NCI-H1105 treated with DMSO at 0.1 percent for 48 hours (cell line): ENCODE measurements at regions not wholly inside any gene's neighbourhood (a gene's known extent, or its start where the extent isn't known, plus 50 kb on each side); places are given as distances from the start of the nearest gene placed in this dataset.
"Not testable (repeated sequence)": the region's sequence is repeated elsewhere in the genome, so short reads cannot be mapped to it uniquely, and the experiment has no call there.

Experiments used
- DNase-seq: peaks from one replicate; lab custom pipeline; 2025; lab: John Stamatoyannopoulos, UW

- DNase-seq: no peak
These were observed 55.0 kb downstream of the OXSM start for GRCh38 chr3:25844891-25845290.

- no peak for DNase-seq
These were observed 56.4 kb downstream of the OXSM start for GRCh38 chr3:25846282-25846681.

DNA sequence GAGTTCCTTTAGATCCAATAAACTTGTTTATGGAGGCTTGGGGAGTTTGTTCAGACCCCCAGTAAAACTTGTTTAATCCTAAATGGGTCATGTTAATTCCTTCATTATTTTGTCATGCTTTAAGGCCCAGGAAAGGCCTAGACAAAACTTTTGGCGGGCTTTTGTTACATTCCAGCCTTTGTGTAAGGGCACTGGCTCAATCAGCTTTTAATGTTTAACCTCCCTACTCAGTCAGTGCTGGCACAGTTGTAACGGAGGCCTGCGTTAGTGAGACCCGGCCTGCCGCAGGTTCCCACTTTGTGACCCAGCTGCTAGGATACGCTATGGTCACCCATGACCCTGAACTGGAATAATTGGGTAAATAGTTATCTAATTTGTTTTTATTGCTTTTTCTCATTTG, 59.2 kb downstream of the OXSM start:
- DNase-seq: no peak

- DNase-seq: no peak
These were observed 59.9 kb downstream of the OXSM start for GRCh38 chr3:25849641-25850385.

DNA sequence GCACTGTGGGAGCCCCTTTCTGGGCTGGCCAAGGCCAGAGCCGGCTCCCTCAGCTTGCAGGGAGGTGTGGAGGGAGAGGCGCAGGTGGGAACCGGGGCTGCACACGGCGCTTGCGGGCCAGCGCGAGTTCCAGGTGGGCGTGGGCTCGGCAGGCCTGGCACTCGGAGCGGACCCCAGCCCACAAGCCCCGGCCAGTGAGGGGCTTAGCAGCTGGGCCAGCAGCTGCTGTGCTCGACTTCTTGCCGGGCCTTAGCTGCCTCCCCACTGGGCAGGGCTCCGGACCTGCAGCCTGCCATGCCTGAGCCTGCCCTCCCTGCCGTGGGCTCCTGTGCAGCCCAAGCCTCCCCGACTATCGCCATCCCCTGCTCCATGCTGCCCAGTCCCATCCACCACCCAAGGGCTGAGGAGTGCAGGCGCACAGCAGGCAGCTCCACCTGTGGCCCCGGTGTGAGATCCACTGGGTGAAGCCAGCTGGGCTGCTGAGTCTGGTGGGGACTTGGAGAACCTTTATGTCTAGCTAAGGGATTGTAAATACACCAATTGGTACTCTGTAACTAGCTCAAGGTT, 61.9 kb downstream of the OXSM start:
- not testable (repeated sequence) for DNase-seq

- peak; percentile 19 for DNase-seq
These were observed 64.3 kb downstream of the OXSM start for GRCh38 chr3:25854214-25854613.

DNA sequence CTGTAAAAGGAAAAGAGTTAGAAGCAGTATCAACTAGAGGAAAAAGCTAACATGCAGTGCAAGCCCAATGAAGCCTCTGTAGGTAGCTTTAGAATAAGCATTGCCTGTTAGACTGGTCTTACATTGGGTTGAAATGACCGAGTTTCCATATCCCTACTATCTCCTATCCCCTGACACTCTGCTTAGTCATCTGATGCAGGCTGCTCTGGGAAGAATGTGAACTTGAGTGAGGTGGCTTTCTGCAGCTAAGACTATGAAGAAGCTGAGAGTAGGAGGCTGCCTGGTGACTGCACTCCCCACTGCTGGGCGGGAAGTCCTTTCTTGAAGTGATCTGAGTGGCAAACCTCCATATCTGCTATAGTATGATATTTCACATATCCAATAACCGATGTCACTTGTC, 64.7 kb downstream of the OXSM start:
- no peak for DNase-seq

GRCh38 chr3:25855266-25855784, 65.4 kb downstream of the OXSM start:
- no peak for DNase-seq

GRCh38 chr3:25856902-25857518, 67.1 kb downstream of the OXSM start:
- DNase-seq: peak; percentile 9

- no peak for DNase-seq
These were observed 71.7 kb downstream of the OXSM start for GRCh38 chr3:25861566-25861965.

GRCh38 chr3:25863011-25863415, 73.1 kb downstream of the OXSM start:
- no peak for DNase-seq

DNA sequence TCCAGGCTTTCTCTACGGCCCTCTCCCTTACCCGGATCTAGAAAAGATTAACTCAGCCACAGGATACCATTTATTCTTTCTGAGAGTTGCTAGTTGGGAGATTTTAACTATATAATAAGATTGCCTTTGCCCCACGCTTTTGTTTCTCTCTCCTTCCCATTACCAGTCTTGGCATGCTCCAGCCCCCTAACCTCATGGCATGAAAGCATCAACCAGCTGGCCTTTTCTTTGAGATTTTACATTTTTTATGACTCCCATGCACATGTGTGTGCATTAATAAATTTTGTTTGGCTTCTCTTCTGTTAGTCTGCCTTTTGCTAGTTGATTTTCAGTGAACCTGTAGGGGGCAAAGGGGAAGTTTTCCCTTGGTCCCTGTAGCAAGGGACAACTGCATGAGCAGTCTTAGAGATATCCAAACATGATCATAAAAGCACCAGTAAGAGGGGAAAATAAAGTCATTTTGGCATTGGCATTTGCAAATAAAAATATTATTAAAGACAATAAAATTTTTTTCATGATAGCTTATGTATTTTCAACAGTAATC, 73.6 kb downstream of the OXSM start:
- no peak for DNase-seq

- DNase-seq: no peak
These were observed 80.6 kb downstream of the OXSM start for GRCh38 chr3:25870452-25870851.

DNA sequence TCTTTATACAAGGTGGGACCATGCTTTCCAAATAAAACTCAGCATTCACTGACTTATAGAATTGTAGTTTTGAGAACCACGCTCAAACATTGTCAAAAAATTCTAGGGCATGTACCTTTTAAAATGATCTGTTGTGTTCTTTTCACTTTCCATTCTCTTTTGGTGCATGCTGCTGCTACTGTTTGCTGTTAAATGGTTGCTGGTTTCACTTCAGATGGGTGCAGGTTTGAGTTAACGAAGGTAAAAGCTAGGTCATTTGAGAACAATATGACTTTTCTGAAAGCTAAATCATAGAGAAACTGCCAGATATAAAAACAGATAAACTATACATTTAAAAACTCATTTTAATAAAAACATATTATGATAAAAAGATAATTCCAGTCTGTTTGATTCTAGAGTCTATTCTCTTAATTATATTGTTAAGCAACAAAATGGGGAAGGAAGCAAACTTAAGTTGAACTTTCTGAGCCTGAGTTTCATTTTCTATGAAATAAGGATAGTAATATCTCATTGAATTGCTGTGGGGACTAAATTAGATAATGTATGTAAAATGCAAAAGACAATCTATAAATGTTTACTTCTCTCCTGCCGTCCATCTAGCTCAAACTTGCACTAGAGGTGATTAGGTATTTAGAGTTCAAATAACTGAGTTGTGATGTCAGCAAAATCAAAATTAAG, 82.4 kb downstream of the OXSM start:
- no peak for DNase-seq

DNA sequence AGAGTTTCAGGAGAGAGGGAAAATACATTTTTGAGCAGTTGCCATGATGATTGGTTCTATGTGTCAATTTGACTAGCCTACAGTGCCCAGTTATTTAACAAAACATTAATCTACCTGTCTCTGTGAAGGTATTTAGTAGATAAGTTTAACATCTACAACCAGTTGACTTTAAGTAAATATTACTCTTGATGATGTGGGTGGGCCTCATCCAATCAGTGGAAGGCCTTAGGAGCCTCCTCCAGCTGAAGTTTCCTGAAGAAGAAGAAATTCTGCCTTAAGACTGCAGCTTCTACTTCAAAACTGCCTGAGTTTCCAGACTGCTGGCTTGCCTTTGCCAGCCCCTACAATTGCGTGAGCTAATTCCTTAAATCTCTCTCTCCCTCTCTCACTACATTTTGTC, 93.6 kb downstream of the OXSM start:
- DNase-seq: no peak

DNA sequence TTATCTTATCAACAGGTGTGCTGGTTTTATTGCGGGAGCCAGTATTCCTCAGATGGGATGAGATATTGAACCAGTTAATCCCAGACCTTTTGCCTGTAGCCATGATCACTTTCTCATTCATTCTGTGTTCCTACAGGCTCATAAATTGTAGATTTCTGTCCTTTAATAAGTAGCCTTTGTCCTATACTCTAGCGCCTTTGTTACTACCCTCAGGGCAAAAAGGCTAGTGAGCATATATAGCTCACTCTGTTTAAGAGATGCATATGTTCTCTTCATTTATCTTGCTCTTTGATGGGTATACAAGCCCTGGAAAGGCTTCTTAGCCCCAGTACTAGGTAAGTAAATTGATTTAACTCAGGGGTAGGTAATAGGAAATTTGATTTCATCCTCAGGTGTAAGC, 95.1 kb downstream of the OXSM start:
- DNase-seq: no peak

DNA sequence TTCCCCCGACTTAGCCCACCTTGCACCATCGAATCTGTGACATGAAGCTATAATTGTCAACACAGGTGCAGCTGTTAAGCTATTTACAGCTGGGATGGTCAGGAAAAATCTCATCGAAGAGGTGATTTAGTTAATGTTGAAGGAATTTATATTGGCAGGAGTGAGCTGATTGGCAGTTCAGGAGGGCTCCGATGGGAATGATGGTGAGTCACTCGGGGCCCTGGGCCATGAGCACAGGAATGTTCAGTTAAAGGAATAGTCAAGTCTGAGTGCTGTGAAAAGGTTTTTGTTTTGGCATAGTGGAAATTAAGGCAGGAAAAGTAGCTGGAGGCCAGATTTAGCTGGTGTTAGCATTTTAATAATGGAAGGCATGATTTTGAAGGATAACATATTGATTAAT, 95.7 kb downstream of the OXSM start:
- no peak for DNase-seq

DNA sequence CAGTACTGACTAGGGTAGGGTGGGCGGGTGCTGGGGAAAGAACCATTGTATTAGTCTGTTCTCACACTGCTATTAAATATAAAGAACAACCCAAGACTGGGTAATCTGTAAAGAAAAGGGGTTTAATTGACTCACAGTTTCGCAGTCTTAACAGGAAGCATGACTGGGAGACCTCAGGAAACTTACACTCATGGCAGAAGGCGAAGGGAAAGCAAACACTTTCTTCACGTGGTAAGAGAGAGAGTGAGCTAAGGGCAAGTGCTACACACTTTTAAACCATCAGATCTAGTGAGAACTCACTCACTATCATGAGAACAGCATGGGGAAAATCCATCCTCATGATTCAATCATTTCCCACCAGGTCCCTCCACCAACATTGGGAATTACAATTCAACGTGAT, 98.0 kb downstream of the OXSM start:
- no peak for DNase-seq

DNA sequence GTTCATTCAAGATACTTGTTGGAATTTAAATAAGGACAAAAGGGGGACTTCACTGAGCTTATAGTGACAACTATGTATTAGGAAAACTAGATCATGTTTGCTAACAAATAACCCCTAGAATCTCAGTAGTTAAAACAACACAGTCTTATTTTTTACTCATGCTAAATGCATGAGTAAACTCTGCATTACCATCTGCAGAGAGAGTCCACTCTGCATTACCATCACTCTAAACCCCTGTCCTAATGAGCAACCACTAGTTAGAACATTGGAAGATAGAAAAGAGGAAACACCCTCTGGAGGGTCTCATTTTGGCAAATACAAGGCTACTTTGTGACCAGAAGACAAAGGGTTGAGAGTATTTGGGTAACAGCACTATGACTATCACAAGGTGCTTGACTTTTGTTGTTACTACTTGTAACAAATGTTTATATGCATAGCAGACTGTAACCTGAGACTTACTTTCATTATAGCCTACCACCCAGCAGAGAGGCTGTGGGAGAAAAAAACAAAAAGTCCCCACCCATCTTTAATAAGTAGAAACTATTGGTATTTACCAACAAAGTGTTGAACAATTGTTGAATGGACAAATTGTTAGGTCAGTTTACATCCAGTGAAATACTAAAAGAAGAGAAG, 99.1 kb downstream of the OXSM start:
- DNase-seq: peak; percentile 9

GRCh38 chr3:25889525-25889917, 99.6 kb downstream of the OXSM start:
- no peak for DNase-seq

DNA sequence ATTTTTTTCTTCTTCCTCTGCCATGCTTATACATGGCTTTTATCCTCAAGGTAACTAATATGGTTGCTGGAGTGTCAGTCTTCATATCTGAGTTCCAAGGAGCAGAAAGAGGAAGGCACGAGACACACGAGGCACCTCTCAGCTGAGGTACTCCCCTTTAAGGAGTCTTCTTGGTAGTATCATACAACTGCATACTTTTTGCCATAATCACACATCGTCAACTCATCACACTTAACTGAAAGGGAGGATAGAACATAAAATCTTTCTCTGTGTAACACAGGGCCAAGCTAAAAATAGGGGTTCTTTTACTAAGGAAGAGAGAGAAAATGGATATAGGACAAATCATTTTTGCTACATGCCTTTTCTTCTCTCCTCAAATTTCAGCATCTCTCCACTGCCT, 104.2 kb downstream of the OXSM start:
- no peak for DNase-seq

- no peak for DNase-seq
These were observed 105.1 kb downstream of the OXSM start for GRCh38 chr3:25895031-25895430.
